Kidney (tissue), 13 donors: ENCODE measurements at regions not wholly inside any gene's neighbourhood (a gene's known extent, or its start where the extent isn't known, plus 50 kb on each side); places are given as distances from the start of the nearest gene placed in this dataset.

Source experiments
- DNase-seq, 5 donors: peaks; one replicate each; pipeline ENCODE4 v3.0.0-alpha.2; 2013 to 2020
- FAIRE-seq: peaks from 2 replicates; lab custom pipeline; 2012; peaks lifted over from hg19 to GRCh38; lab: Jason Lieb, UNC
- H3K27ac ChIP-seq, 2 donors: one replicate each; pipeline ENCODE4 v1.7.0; 2013; ENCODE audit warnings: low read depth in 2 of 2, low read length in 2 of 2, inconsistent platforms in 1 of 2
- H3K27me3 ChIP-seq: one replicate; pipeline ENCODE4 v1.7.1; 2013; ENCODE audit warnings: low read length, inconsistent platforms; ENCODE audit not compliant: control insufficient read depth, insufficient read depth
- H3K36me3 ChIP-seq, 3 donors: one replicate each; pipeline versions ENCODE4 v1.7.0 to v1.7.1; 2013; ENCODE audit warnings: low read length in 3 of 3, control low read depth in 1 of 3, inconsistent platforms in 1 of 3; ENCODE audit not compliant: insufficient read depth in 3 of 3, control insufficient read depth in 2 of 3
- H3K4me1 ChIP-seq, 3 donors: one replicate each; pipeline versions ENCODE4 v1.7.0 to v1.7.1; 2013; ENCODE audit warnings: low read length in 3 of 3, inconsistent platforms in 1 of 3, low read depth in 1 of 3; ENCODE audit not compliant: control insufficient read depth in 2 of 3, insufficient read depth in 2 of 3
- H3K4me3 ChIP-seq, 3 donors: one replicate each; pipeline versions ENCODE4 v1.7.0 to v1.8.1; 2013; ENCODE audit warnings: low read length in 3 of 3, control low read depth in 1 of 3, inconsistent platforms in 1 of 3
- H3K9ac ChIP-seq, 3 donors: one replicate each; pipeline versions ENCODE4 v1.7.0 to v1.7.1; 2013; ENCODE audit warnings: low read length in 3 of 3, control low read depth in 1 of 3, inconsistent platforms in 1 of 3
- H3K9me3 ChIP-seq, 3 donors: one replicate each; pipeline versions ENCODE4 v1.7.0 to v1.7.1; 2013; ENCODE audit warnings: low read length in 3 of 3, control low read depth in 1 of 3, inconsistent platforms in 1 of 3; ENCODE audit not compliant: control insufficient read depth in 2 of 3, insufficient read depth in 1 of 3
- intact Hi-C: fragments of 100-400 bp; cut with DNase I; formaldehyde crosslinking; loops from one replicate; pipeline ENCODE4 v1.11.1; 2022
- TF ChIP-seq, protein P1 (sequence below): IDR thresholded peaks from 3 replicates; pipeline ENCODE4 v1.5.1; 2012; ENCODE audit warnings: mild to moderate bottlenecking, moderate library complexity, borderline replicate concordance; ENCODE audit not compliant: insufficient read depth; ENCODE audit errors: extremely low read depth
- donor health status: control.
- donor health status: control.
- donor health status: control.
- donor health status: control.
- donor health status: control.
- donor health status: DM: yes; HTN: yes; CAD: no.
- donor health status: Normal renal cell carcinoma (clear cell type).

DNA sequence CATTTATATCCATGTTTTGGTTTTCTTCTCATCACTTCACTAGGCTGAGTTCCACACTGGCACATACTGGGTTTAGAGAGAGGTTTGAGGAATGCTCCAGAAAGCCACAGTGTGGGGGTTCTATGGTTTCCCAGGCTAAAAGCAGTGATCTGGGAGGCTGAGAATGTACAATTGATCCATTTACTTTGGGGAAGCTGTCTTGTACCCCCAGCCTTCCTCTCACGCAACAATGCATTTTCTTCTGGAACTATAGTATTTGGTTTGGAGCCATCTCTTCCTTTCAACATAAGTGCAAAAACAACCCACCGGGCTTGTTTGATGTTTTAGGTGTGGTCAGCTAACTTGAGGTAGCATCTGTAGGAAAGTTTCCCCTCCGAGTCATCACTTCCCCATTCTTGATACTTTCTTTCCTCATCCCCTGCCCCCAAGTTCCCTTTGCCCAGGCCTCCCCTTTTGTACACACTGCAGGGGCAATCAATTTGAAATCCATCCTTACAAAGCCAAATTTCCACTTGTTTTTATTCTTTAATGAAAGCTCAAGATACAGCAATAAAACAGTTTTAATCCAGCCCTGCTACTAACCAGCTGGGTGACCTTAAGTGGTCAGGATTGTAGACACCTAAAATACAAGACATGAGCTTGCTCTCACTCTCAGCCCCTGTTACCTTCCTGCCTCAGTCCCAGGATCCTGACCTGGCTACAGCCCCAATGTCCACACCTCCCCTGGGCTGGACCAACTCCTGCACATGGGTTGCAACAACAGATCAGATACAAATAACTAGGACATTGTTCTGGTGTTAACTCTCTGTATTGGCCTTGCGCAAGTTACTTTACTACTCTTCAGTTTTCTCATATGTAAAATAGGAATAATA is 109.2 kb downstream of the FHDC1 start:
- Histone ChIP-seq H3K27me3 (no peaks in the 10 kb centered on the region), H3K9ac (no peak overlapping the region), H3K9me3 (no peaks in the 10 kb centered on the region), H3K4me3 (no peak overlapping the region), H3K36me3 (no peaks in the 10 kb centered on the region), H3K4me1 (no peaks in the 10 kb centered on the region), H3K27ac (no peak overlapping the region)
- DNase-seq (no peak), FAIRE-seq (no peak)
- intact Hi-C loops = no loop called here
- TF ChIP-seq, protein P1, sequence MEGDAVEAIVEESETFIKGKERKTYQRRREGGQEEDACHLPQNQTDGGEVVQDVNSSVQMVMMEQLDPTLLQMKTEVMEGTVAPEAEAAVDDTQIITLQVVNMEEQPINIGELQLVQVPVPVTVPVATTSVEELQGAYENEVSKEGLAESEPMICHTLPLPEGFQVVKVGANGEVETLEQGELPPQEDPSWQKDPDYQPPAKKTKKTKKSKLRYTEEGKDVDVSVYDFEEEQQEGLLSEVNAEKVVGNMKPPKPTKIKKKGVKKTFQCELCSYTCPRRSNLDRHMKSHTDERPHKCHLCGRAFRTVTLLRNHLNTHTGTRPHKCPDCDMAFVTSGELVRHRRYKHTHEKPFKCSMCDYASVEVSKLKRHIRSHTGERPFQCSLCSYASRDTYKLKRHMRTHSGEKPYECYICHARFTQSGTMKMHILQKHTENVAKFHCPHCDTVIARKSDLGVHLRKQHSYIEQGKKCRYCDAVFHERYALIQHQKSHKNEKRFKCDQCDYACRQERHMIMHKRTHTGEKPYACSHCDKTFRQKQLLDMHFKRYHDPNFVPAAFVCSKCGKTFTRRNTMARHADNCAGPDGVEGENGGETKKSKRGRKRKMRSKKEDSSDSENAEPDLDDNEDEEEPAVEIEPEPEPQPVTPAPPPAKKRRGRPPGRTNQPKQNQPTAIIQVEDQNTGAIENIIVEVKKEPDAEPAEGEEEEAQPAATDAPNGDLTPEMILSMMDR = no peak

DNA sequence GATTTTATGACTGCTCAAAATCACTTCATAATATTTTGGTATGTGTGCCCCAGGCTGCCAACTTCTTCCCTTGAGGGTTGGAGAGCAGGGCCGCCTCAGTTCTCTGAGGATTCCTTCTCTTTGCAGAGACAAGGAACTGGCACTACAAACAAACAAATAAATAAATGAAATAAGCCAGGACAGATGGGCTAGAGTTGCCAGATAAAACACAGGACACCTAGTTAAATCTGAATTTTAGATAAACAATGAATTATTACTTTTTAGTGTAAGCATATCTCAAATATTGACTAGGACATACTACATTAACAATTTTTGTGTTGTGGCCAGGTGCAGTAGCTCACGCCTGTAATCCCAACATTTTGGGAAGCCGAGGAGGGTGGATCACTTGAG is 122.5 kb downstream of the FHDC1 start:
- Histone ChIP-seq H3K9me3 (no peaks in the 10 kb centered on the region), H3K4me1 (peaks cover 0 to 3% (median 0%) of the 10 kb centered on the region in 3 donors), H3K27me3 (no peaks in the 10 kb centered on the region), H3K27ac (no peak overlapping the region), H3K9ac (no peak overlapping the region), H3K4me3 (no peak overlapping the region), H3K36me3 (no peaks in the 10 kb centered on the region)
- TF ChIP-seq, protein P1 = no peak
- intact Hi-C loops = no loop called here
- FAIRE-seq = no peak
- no peak for DNase-seq

DNA sequence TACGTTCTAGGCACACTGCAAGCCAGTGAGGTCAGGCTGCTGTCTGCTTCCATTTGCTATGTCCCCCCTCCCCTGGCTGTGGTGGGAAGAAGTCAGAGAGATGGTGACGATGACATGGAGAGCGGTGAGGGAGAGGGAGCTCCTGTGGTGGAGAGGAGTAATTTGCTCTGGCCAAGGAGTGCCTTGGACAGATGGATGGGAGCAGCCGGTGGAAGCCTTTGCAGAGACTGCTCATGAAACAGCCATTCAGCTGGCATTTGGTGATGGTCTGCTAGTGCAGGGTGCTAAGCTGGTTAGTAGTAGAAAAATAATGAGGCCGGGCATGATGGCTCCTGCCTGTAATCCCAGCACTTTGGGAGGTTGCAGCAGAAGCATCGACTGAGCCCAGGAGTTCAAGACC is 124.1 kb downstream of the FHDC1 start:
- H3K9ac ChIP-seq = no peak overlapping the region
- no peaks in the 10 kb centered on the region for H3K27me3 ChIP-seq
- H3K27ac ChIP-seq = no peak overlapping the region
- FAIRE-seq (no peak), DNase-seq (no peak)
- H3K9me3 ChIP-seq = no peaks in the 10 kb centered on the region
- H3K36me3 ChIP-seq = no peaks in the 10 kb centered on the region
- intact Hi-C loops = no loop called here
- no peak overlapping the region for H3K4me3 ChIP-seq
- TF ChIP-seq, protein P1 = no peak
- H3K4me1 ChIP-seq = peaks cover 0 to 3% (median 0%) of the 10 kb centered on the region in 3 donors
